CD4-positive, alpha-beta T cell treated with Interleukin-15 for 1 hour (primary cell): ENCODE measurements at regions not wholly inside any gene's neighbourhood (a gene's known extent, or its start where the extent isn't known, plus 50 kb on each side); places are given as distances from the start of the nearest gene placed in this dataset.

ENCODE experiments used
- DNase-seq: peaks from one replicate; pipeline ENCODE4 v3.0.0-alpha.2; 2020

DNA sequence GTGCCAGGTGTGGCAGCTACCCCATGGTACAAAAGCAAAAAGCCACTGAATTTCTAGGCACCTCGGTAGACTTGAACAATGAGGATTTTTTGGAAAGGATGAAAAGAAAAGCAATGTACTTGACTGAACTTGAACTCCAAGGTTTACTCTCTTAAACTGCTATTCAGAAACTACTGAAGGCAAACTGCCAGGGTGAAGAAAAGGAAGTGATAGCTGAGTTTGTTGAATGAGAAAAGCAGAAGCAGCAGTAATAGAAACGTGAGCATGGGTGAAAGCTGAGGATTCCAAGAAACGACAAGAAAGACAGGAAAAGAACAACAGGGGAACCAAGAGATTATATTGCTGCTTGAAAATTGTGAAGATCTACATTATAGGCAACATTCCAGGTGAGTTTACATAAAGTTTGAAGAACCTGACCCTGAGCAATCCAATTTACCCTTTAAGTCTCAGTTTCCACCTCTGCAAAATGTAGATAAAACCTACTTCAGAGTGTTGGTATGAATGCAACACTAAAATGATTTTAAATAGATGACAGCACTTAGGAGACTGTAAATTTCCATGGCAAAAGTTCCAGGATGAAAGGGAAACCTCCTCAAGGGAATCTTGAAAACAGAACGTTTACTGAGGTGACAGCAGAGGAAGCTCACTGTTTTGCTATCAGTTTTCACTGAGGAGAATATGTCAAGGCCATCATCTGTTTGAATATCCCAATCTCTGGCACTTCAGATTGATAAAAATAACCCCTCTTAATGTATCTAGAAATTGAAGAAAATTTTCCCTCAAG, 245.8 kb downstream of the SPATA31D1 start:
- DNase-seq, result no peak

DNA sequence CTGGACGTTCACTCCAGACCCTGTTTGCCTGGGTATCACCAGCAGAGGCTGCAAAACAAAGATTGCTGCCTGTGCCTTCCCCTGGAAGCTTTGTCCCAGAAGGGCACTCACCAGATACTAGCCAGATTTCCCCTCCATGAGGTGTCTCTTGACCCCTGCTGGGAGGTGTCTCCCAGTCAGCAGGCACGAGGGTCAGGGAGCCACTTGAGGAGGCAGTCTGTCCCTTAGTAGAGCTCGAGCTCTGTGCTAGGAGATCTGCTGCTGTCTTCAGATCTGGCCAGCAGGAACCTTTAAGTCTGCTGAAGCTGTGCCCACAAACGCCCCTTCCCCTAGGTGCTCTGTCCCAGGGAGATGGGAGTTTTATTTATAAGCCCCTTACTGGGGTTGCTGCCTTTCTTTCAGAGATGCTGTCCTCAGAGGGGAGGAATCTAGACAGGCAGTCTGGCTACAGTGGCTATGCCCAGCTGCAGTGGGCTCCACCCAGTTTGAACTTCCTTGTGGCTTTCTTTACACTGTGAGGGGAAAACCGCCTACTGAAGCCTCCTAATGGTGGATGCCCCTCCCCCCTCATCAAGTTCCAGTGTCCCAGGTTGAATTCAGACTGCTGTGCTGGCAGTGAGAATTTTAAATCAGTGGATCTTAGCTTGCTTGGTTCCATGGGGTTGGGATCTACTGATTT, 253.9 kb downstream of the SPATA31D1 start:
- no peak for DNase-seq

DNA sequence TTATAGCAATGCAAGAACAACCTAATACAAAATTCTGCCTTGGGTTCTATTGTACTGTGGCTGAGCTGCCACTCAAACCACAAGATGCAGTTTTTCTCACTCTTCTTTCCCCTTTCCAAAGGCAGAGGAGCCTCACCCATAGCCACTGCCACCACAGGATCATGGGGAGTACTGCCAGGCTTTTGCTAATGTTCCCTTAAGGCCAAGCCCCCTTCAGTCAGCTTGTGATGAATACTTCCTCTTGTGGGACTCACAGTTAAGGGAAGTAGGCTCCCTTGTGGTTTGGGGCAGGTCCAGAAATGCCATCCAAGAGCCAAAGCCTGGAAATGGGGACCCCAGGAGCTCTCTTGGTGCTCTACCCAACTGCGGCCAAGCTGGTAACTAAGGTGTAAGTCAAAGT, 258.7 kb downstream of the SPATA31D1 start:
- no peak for DNase-seq

DNA sequence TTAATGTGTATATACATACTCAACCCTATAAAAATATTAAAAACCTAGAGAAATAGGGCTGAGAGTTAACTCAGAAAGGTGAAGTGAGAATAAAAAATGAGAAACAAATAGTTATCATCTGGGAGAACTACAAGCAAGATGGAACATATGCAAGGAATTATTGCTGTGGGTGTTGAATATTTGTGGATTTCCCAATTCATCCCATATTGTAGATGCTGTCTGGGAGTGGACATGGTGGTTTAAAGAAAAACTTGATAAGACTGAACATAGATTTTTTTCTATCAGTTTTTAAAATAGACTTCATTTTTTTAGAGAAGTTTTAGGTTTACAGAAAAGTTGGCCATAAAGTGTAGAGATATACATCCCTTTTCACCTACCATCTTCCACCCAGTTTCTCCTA, 263.5 kb downstream of the SPATA31D1 start:
- DNase-seq, result no peak

DNA sequence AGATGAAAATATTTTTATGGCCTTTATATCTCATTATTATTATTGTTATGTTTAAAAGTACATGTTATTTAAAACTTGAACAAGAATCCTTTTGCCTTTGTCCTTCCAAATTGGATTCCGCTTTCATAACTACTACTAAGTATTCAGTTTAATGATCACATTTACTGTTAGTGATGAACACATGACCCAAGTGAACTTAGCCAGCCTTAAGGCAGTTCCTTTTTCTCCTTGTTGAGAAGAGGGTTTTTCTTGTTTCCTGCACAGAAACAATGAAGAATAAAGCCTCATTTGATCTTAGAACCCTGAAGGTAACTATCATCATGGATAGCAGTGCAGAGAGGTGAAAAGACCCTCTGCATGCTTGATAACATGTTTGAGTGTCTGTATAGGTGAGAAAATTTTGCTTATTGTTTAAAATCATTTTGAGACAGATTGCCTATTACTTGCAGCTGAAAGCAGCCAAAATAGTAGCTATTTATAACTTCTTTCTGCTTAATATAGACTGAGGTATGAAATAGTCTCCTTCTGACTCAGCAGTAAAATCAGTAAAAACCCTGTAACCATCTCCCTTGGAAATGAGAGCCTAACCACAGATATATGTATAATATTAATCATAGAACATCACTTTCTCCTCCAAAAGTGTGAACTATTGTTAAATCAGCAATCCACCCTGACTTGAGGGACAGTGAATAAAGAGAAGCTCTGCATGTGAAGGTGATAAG, 266.2 kb downstream of the SPATA31D1 start:
- DNase-seq, result no peak

DNA sequence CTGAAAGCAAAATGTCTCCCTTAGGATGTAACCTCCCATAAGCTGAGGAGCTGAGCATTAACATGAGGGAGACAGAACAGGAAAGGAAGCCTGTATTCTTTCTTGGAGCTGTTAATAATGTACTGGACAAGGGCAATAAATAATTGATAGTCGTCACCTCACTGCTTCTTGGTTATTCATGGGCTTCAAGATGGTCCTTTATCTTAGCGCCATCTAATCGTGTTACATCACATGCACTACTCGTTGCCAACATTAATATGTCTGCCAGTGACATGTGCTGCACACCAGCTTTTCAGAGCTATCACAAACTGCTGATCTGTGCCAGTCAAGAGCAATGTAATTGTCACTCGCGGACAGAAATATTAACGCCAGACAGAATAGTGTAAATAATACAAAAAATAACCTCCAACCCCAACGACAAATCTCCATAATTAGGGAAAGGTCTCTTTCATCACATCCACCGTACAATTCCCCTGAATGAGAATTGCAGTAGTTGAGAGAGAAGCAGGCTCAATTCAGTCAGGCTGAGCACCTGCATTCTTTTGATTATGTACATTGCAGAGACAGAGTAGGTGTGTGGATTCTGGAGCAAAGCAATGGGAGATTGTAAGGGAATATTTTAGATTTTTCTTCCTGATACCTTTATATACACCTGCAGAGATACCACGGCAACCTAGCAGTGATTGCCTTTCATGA, 267.1 kb downstream of the SPATA31D1 start:
- DNase-seq, result no peak

DNA sequence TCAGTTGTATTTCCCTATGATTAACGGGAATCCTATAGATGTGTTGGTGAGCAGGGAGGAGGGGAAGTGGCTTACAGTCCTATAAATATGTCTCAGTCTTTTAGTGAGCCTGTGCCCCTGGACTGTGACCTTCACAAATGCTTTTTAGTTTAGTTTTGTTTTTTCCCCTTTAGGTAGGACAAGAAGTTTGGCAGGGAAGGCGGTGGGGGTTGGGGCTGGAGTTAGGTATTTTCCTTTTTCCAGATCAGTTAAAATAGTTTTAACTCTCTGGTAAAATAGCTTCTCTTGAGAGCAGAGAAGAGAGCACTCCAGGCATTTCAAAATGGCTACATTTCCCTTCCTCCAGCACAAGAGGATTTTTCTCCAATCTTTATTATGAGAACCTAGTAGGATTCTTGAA, 272.1 kb downstream of the SPATA31D1 start:
- no peak for DNase-seq

DNA sequence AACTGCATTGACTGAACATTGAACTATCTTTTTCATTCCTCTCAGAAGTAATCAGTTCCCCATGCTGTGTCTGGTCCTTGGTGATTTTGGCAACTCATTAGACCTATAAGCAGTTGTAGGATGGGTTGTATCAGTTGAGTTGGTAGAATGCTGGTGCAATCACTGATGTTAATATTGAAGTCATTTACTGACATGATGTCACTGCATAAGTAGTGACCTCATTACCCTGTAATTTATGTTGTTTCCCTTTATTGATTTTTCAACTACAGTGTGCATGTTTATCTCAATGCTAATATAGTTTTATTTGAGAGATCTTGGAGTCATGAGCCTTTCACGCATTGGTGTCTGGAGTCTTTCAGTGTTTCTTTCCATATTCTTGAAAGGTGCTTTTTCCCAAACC, 275.0 kb downstream of the SPATA31D1 start:
- no peak for DNase-seq

DNA sequence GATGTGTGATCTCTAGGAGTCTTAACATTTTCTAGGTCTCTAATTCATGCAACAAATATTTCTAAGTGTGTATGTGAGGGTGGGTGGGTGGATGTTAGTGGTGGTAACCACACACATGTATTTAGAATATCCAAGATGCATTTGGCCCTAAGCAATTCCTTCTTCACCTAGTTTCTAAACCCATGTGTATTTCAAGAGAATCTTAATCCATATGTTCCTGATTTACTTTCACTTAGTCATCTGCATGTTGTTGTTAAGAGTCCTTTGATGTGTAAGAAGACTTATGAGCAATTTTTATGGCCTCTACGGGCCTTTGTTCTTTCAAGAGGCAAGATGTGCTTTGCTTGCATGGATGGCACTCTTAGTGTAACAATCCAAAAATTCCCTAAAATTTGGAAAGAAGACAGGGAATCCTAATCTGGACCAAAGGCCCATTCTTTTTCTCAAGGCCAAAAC, 282.6 kb downstream of the SPATA31D1 start:
- no peak for DNase-seq

DNA sequence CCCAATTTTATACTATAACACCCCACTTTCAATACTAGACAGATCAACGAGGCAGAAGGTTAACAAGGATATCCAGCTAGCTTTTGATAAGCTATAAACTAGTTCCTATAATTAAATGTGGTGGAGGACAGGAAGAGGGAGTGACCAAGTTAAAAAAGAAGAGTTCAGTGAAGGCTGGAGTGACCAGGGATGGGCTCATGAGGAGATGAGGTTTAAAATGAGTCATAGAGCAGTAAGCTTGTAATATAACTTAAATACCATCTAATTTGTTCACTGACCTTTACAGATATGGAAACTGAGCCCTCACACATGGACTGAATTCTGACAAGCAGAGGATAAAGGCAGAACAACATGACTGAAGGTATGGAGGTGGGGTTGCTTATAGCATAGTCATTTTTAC, 284.5 kb downstream of the SPATA31D1 start:
- no peak for DNase-seq

DNA sequence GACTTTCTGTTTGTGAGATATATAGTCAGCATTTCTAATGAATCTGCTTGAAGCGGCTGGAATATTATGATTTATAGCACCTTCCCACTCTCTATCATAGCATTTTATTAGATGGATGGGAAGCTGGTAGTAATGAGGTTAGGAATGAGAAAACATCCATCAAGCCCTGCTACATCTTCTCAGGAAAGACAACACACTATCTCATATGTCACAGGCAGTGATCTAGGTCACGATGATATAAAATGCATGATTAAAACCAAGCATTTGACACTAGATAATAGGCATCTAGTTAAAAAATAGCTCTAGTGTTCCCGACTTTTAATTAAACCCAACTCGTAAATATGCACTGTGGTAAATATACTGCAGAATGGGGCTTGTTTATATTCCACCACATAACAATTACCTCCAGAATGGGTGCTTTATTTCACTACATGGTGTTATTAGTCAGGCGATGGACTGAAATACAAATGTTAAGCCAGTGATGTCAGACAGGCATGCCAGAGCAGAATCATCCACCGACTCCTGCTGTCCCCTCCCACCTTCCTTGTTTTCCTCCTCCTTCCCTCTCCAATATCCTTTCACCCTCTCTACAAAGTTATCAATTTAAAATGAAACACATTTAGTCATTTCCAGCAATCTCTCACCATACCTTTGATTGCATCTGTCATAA, 286.8 kb downstream of the SPATA31D1 start:
- DNase-seq, result no peak

DNA sequence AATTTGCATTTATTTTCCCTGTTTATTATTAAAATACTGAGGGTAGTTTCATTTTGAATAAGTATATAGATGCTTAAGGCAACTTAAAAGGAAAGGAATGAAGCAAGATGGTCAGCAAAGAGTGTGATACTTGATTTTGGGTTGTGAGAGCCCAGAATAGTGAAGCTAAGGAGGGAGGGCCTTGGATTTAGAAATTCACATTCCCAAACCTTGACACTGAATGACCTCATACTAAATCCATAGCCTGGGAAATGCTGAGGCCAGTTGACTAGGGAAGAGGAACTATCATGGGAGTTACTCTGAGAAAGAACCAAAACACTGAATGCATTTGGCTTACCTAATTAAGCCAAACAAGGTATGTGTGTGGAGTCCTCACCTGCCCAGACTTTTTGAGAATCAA, 292.5 kb downstream of the SPATA31D1 start:
- no peak for DNase-seq

DNA sequence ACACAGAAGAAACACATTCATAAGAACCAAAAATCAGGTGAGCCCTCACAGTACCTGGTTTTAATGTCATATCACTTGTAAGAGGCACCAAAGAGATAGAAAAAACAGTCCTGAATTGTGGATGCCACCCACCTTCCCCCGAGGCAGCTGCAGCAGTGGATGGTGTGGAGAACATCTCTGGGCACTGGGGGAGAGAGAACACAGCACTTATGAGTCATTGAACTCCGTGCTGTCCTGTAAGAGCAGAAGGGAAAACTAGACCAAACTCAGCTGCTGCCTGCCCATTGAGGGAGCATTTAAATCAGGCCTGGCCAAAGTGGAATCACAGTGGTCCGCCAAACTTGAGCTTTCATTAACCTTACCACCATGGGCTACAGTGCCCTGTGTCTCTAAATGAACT, 296.2 kb downstream of the SPATA31D1 start:
- no peak for DNase-seq

DNA sequence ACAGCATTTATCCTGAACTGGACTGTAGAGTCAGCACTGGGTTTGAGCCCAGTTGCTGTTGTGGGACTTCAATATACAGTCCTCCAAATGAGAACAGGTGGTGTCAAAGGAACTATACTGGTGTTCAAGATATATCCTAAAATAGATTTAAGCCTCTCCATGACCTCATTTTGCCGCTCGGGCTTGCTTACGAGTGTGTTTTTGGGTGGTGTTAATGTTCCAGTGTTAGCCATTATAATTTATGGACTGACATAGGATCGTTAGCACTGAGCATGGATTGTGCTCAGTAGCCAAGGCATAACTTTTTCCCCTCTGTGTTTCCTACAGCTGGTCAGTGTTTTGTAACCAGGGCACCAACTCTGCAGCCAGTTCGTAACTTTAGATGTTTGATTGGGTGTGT, 306.6 kb downstream of the SPATA31D1 start:
- DNase-seq, result no peak

DNA sequence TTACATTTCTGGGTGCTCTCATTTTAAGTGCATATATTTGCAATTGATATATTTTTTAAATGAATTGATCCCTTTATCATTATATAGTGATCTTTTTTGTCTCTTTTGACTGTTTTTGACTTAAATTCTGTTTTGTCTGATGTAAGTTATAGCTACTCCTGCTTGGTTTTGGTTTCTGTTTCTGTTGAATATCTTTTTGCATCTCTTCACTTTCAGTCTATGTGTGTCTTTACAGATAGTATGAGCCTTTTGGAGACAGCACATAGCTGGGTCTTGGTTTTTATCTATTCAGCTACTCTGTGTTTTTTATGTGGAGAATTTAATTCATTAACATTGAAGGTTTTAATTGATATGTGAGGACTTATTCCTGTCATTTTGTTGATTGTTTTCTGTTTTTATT, 311.3 kb downstream of the SPATA31D1 start:
- DNase-seq, result no peak

DNA sequence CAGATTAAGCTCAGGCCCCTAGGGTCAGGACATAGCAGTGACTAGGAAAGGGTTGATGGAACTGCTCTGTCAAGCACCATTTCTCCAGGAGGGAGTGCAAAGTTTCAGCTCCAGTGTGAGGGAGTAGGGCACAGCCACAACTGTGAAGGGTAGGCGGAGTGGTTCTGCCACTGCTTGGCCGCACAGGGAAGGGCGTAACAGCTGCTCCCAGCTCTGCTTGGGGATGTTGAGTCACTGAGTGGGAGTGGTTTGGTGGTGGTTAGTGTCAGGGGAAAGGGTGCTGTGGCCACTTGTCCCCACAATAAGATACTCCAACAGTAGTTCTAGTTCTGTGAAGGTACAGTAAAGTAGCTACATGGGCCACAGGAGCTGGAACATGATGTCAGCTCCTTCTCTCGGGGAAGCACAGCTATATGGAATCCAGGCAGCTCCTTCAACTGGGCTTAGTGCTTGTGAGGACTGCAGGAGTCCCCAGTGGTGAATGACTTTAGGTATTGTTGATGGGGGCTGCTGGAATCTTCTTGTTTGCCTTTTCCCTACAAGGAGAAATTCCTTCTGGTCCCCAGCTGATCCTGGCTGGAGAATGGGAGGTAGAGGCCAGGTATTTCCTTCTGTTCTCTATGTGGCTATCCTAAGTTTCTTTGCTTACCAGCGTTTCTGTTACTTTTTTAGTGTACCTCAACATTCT, 314.5 kb downstream of the SPATA31D1 start:
- no peak for DNase-seq

DNA sequence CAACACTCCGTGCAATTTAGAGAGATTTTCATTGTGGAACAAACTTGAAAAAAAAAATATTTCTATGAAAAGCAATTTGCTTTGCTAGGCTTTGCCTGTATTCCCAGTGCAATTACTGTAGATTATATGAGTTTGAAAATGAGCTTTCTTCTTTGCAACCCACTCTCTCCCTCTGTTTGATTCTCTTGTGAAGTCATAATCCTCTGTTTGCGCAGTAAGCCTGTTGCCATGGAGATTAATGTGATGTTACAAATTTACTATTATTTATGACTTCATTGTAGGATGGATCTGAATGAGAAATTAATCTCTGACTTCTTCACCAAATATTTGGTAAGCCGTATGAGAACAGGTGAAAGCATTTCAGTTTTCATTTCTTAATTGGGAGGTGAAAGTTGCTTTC, 320.3 kb downstream of the SPATA31D1 start:
- no peak for DNase-seq

DNA sequence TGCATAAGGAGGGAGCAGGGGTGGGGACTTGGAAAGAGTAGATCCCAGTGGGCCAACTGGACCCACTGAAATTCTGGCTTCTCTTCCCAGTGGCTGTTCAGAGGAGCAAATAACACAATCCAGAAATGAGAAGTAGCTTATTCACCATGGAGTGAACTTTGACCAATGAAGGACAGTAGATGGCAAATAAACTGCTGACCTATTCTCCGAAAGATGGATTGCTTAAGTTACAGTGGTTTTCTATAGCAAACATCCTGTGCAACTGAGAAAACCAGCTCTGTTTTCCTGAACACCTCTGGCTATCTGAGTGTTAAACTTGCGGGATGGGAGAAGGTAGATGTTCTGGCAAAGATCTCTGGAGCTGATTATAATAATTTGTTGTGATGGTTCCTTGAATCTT, 325.1 kb downstream of the SPATA31D1 start:
- no peak for DNase-seq

DNA sequence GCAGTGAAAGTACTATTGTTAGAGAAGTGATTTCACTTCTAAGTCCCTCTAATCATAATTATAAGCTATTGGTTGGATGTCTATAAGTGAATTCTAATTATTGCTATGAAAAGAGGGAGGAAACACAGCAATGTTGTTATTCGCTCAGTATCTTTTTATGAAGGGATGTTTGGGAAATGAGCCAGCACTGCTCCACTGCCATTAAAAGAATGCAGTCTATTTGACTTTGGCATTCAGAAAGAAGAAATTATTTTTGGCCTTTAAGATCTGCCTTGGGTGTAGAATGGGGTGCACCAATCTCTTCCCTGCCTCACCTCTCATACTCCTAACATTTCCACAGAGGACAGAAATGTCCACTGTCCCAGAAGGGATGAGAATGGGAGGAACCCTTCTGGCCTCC, 332.0 kb downstream of the SPATA31D1 start:
- DNase-seq, result no peak

DNA sequence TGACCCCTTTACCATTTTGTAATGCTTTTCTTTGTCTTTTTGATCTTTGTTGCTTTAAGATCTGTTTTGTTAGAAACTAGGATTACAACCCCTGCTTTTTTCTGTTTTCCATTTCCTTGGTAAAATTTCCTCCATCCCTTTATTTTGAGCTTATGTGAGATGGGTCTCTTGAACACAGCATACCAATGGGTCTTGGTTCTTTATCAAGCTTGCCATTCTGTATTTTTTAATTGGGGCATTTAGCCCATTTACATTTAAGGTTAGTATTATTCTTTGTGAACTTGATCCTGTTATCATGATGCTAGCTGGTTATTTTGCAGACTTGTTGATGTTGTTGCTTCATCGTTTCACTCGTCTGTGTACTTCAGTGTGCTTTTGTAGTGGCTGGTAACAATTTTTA, 337.3 kb downstream of the SPATA31D1 start:
- no peak for DNase-seq

DNA sequence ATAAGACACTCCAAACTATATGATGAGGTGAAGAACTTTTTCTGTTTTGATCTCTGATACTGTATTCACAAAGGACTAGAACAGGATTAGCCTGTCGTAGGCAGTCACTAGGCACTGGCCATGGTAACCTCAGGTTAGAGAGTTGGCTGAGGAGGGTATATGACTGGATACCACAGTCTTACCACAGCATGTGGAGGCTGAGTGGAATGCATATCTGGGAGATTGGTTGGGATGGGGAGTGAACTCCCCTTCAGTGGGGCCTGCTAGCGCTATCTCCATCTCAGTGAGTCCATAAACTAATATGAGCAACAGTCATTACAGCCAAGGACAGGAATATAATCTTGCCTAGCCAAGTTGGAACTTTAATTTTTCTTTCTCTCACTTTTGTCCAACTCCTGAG, 339.1 kb downstream of the SPATA31D1 start:
- DNase-seq, result no peak

DNA sequence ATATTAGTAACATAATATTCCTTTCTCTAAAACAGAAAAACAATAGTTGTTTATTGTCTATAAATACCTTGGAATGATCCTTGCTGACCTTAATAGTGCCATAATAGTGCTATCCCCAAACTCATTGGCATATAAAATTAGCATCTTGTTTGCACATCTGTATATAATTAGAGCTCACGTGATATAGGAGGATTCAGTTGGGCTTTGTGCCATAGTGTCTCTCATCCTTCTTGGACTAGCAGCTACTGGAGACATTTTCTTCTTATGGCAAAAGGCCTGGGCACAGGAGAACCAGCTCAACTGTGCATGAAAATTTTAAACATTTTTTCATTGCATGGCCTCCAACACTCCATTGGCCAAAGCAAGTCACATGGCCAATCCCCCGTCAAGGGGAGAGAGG, 342.5 kb downstream of the SPATA31D1 start:
- no peak for DNase-seq
